ENCODE measurements at regions not wholly inside any gene's neighbourhood (a gene's known extent, or its start where the extent isn't known, plus 50 kb on each side); places are given as distances from the start of the nearest gene placed in this dataset.

DNA sequence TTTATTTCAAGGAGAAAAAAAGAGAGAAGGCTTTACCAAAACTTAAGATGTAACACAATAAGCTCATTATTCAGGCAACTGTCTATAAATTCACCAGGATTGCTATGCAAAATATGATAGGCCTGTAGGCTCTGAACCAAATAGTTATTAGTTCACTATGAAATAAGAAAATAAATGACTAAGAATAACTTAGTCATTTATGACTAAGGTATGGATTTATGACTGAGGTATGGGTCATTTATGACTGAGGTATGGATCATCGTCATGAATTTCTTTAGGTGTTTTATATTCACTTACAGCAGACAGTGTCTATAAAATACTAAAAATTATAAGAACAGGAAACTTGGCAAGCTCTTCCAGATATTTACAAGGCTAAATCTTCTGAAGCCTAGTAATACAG, 52.1 kb upstream of the SNX9 start:
- intact Hi-C loops (cut with DNase I) = no loop called here
- DNase-seq (ENCODE audit: low spot score in 2 of 2) = no peak
- Histone ChIP-seq H3K27me3 (no peaks in the 10 kb centered on the region), H3K27ac (no peak overlapping the region), H3K4me1 (peaks cover 0 to 7% of the 10 kb centered on the region in 2 donors), H3K36me3 (no peaks in the 10 kb centered on the region), H3K4me3 (no peak overlapping the region), H3K9me3 (no peaks in the 10 kb centered on the region)
- TF ChIP-seq, protein P1, sequence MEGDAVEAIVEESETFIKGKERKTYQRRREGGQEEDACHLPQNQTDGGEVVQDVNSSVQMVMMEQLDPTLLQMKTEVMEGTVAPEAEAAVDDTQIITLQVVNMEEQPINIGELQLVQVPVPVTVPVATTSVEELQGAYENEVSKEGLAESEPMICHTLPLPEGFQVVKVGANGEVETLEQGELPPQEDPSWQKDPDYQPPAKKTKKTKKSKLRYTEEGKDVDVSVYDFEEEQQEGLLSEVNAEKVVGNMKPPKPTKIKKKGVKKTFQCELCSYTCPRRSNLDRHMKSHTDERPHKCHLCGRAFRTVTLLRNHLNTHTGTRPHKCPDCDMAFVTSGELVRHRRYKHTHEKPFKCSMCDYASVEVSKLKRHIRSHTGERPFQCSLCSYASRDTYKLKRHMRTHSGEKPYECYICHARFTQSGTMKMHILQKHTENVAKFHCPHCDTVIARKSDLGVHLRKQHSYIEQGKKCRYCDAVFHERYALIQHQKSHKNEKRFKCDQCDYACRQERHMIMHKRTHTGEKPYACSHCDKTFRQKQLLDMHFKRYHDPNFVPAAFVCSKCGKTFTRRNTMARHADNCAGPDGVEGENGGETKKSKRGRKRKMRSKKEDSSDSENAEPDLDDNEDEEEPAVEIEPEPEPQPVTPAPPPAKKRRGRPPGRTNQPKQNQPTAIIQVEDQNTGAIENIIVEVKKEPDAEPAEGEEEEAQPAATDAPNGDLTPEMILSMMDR (IDR thresholded peaks at IDR 0.05) = no peak

DNA sequence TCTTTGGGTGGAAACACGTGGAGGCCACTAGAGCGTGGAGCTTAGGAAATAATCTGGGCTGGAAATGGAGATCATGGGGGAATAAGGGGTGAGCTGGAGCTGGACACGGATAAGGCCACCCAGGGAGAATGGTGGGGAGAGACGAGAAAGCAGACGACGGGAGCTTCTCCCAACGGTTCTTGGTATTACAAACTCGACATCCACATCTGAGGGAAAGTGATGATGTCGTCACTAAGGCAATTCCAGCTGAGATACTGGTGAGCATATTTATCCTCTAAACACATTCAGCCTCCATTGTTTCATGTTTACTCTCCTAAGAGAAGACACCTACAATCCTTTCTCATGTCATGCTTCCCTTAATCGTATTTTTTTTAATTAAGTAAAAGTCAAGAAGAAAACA, 50.2 kb upstream of the SNX9 start:
- Histone ChIP-seq H3K9me3 (no peaks in the 10 kb centered on the region), H3K4me3 (no peak overlapping the region), H3K27ac (no peak overlapping the region), H3K36me3 (no peaks in the 10 kb centered on the region), H3K27me3 (no peaks in the 10 kb centered on the region), H3K4me1 (peaks cover 0 to 7% of the 10 kb centered on the region in 2 donors)
- intact Hi-C loops (cut with DNase I) = no loop called here
- no peak for DNase-seq (ENCODE audit: low spot score in 2 of 2)
- TF ChIP-seq, protein P1 (IDR thresholded peaks at IDR 0.05) = no peak
